ENCODE measurements at regions not wholly inside any gene's neighbourhood (a gene's known extent, or its start where the extent isn't known, plus 50 kb on each side); places are given as distances from the start of the nearest gene placed in this dataset.

DNA sequence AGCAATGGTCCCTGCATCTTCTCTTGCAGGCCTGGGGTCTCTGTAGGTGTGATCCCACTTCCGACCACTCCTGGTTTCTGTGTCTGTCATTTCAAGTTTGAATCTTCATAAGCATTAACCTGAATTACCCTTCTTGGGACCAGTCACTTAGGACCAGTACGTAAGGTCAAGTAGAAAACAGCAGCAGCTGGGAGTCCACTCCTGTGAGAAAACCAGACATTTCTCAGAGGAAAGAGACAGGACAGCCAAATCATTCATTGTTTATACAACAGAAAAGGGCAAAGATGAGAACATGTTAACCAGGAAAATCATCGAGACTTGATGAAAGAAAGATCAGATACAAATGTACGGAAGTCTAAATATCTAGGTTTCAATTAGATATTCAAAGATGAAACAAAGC is 163.0 kb downstream of the MREG start:
- TF ChIP-seq, protein P1, sequence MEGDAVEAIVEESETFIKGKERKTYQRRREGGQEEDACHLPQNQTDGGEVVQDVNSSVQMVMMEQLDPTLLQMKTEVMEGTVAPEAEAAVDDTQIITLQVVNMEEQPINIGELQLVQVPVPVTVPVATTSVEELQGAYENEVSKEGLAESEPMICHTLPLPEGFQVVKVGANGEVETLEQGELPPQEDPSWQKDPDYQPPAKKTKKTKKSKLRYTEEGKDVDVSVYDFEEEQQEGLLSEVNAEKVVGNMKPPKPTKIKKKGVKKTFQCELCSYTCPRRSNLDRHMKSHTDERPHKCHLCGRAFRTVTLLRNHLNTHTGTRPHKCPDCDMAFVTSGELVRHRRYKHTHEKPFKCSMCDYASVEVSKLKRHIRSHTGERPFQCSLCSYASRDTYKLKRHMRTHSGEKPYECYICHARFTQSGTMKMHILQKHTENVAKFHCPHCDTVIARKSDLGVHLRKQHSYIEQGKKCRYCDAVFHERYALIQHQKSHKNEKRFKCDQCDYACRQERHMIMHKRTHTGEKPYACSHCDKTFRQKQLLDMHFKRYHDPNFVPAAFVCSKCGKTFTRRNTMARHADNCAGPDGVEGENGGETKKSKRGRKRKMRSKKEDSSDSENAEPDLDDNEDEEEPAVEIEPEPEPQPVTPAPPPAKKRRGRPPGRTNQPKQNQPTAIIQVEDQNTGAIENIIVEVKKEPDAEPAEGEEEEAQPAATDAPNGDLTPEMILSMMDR (IDR thresholded peaks at IDR 0.05) = no peak
- no peak for TF ChIP-seq POLR2A (IDR thresholded peaks at IDR 0.05)
